Gastroesophageal sphincter (tissue), 3 donors: ENCODE measurements at regions not wholly inside any gene's neighbourhood (a gene's known extent, or its start where the extent isn't known, plus 50 kb on each side); places are given as distances from the start of the nearest gene placed in this dataset.

ENCODE experiments used
- CTCF ChIP-seq, 4 experiments: fragments of 200-600 bp in 2 of 4; fragments of 450-650 bp in 2 of 4; sonication (generic) in 1 of 4; IDR thresholded peaks; one replicate each; pipeline ENCODE4 v1.5.1; 2017 to 2019; ENCODE audit warnings: antibody characterized with exemption in 4 of 4, mild to moderate bottlenecking in 2 of 4, moderate library complexity in 2 of 4
- POLR2A ChIP-seq, 2 donors: fragments of 450-650 bp; IDR thresholded peaks; one replicate each; pipeline ENCODE4 v1.6.1; 2017; ENCODE audit warnings: antibody characterized with exemption in 2 of 2, mild to moderate bottlenecking in 2 of 2, moderate library complexity in 1 of 2

GRCh38 chr6:43859213-43859612 lies 89.2 kb downstream of the VEGFA start:
- TF ChIP-seq CTCF (IDR thresholded peaks at IDR 0.05), result no peak
- no peak for TF ChIP-seq POLR2A (IDR thresholded peaks at IDR 0.05)
